GM18507 (cell line): ENCODE measurements at regions not wholly inside any gene's neighbourhood (a gene's known extent, or its start where the extent isn't known, plus 50 kb on each side); places are given as distances from the start of the nearest gene placed in this dataset.

Experiments used
- DNase-seq: peaks from one replicate; pipeline ENCODE4 v3.0.0; 2011; ENCODE audit warnings: low read depth; ENCODE audit not compliant: insufficient read length; ENCODE audit errors: extremely low spot score
- FAIRE-seq: peaks from 2 replicates; lab custom pipeline; 2011; peaks lifted over from hg19 to GRCh38; lab: Jason Lieb, UNC

DNA sequence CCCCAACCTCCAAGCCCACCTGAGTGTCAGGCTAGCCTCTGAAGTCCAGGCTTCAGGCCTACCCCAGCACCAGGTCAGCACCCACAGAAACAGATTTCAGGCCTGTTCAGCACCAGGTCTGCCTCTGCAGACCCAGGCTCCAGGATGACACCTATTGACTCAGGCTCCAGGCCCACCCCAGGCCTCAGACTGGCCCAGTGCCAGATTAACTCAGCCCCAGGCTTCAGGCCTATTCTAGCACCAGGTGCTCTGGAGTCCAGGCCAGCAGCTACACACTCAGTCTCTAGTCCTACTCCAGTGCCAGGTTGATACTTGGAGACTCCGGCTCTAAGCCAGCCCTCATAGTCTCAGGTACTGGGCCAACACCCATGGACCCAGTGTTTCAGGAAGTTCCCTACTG is 541.7 kb upstream of the PBX1 start:
- FAIRE-seq (no peak), DNase-seq (no peak)

GRCh38 chr1:164020391-164020790 is 538.6 kb upstream of the PBX1 start:
- FAIRE-seq = no peak
- DNase-seq = no peak

DNA sequence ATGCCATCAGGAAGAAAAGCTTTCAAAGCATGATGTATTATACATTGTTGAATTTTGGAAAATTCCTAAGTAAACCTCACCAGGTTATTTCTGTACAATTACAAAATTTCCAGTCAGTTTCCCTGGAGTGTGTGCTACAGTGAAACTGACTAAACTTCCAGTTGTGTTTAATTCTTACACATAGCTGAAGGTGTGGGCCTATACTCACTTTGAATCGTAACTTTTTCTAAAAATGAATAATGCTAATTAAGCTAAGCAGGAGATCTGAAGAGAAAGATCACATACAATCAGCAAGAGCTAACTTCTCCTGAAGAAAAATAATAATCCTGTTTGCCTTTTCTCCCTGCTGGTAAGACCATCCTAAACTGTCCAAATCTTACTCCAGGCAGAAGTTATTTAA is 537.2 kb upstream of the PBX1 start:
- no peak for DNase-seq

GRCh38 chr1:164033782-164034181 is 525.2 kb upstream of the PBX1 start:
- DNase-seq = no peak
- no peak for FAIRE-seq

More for the DNA sequence above, 537.2 kb upstream of the PBX1 start:
- FAIRE-seq = no peak

DNA sequence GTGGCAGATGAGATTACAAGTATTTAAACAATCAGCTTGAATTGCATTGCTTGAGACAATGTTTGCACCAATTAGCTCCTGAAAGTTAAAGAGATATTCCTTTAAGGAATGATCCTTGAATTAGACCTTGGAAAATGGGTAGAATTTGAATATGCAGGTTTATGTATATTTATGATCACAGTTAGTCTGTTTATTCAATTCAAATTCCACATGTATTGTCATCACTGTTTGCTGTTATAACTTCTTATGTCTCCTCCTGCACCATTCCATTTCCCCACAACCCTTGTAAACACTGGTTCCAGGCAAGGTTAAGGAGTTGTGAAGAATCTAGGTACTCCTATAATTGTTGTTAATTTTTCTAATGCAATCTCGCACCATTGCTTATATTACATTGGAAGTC is 518.2 kb upstream of the PBX1 start:
- DNase-seq = no peak
- FAIRE-seq = no peak

- DNase-seq (no peak), FAIRE-seq (no peak)
Observed at GRCh38 chr1:164051782-164052181, 507.2 kb upstream of the PBX1 start.

DNA sequence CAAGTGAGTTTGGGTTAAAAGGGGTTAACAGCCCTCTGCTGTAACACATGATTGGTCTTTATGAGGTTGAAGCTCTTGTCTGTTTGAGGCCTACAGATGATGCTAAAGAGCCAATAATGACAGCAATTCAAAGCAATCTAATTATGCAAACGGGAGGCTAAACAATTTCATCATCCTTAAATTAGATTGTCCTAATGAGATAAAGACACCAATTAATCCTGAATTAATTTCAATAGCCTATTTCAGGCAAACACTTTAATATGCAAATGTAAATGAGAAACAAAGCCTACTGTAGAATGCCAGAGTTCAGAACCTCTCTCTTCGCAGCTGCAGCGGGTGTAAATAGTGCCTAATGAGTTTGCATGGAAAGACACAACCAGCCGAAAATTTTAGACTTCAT is 504.7 kb upstream of the PBX1 start:
- no peak for DNase-seq
- FAIRE-seq = no peak

GRCh38 chr1:164058198-164058597 is 500.8 kb upstream of the PBX1 start:
- no peak for DNase-seq
- FAIRE-seq = no peak

DNA sequence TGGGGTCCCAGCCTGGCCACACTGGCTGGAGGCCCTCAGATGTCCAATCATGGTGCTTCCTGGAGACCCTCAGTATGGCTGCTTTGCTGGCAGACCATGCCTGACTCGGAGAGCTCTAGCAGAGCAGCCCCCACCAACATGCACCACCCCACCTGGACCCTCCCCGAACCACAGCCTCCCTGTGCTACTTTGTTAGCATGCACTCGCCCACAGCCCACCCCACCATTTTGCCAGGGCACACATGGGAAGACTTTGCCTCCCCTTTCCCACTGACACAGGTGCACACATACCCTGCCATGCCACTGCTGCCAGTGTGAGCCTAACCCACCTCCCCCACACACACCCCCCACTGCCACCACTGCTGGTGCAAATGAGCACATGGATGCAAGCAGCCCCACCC is 497.5 kb upstream of the PBX1 start:
- no peak for FAIRE-seq

DNA sequence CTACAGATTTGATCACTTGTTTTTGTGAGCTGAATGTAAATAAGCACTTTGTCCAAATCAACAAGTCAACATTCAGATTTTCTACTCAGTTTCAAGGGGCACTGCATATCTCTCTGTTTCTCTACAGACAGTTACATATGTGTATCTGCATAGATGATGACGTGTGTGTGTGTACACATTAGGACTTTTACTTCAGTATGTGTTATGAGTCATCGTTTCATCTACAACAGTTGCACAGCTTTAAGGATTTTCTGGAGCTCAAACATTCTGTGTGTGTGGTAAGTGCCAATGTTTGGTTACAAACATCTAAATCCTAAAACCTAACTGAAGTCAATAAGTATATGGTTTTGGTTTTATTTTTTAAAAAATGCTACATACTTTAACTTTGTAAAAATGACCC is 494.5 kb upstream of the PBX1 start:
- FAIRE-seq = no peak

More for the DNA sequence above, 497.5 kb upstream of the PBX1 start:
- no peak for DNase-seq

GRCh38 chr1:164071288-164071687 is 487.7 kb upstream of the PBX1 start:
- no peak for DNase-seq
- no peak for FAIRE-seq

More for the DNA sequence above, 494.5 kb upstream of the PBX1 start:
- no peak for DNase-seq

DNA sequence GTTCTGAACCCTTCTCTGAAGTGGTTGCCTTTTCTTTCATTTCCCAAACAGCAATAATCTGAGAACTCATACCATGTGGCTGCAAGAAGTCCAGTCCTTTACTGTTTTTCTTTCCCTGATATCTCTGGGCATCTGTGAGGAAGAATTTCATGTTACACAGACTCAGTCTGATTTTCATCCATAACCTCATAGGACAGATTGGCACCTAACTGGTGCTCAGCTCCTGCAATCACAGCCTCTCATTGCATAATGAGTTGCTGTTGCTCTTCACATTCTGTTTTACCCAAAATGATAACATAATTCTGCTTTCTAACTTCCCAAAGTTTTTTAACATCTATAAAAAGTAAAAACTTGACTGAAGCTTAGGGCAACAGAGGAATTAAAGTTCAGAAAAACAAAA is 472.2 kb upstream of the PBX1 start:
- DNase-seq (no peak), FAIRE-seq (no peak)

DNA sequence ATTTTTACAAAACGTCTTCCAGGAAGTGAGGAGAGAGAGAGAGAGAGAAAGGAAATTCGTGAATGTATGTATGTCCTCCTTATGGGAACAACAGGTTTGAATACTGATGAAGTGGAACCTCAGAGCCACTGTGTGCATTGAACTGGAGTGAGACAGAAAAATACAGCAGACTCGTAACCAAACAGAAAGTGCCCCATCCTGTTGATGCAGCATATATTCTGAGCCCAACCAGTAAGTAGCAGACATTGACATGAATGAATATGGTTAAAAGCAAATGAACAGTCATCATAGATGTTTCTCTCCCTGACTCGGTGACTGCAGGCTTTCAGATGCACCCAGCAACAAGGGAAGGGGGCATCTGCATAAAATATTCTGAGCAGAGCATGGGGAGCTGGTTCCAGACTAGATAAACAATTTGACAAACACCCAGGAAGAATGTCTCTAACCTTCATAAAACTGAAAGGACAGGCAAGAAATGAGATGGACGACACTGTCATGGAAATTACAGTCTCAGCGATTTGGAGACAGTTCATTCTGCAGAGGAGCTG is 471.0 kb upstream of the PBX1 start:
- FAIRE-seq (no peak), DNase-seq (no peak)

DNA sequence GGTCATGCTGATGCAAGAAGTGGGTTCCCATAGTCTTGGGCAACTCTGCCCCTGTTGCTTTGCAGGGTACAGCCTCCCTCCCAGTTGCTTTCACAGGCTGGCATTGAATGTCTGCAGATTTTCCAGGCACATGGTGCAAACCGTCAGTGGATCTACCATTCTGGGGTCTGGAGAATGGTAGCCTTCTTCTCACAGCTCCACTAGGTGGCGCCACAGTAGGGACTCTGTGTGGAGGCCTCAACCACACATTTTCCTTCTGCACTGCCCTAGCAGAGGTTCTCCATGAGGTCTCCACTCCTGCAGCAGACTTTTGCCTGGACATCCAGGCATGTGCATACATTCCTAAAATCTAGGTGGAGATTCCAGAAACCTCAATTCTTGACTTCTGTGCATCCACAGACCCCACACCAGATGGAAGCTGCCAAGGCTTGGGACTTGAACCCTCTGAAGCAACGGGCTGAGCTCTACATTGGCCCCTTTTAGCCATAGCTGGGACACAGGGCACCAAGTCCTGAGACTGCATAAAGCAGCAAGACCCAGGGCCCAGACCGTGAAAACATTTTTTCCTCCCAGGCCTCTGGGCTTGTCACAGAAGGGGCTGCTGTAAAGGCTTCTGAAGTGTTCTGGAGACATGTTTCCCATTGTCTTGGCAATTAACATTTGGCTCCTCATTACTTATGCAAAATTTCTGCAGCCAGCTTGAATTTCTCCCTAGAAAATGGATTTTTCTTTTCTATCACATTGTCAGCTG is 466.2 kb upstream of the PBX1 start:
- no peak for DNase-seq
- no peak for FAIRE-seq

DNA sequence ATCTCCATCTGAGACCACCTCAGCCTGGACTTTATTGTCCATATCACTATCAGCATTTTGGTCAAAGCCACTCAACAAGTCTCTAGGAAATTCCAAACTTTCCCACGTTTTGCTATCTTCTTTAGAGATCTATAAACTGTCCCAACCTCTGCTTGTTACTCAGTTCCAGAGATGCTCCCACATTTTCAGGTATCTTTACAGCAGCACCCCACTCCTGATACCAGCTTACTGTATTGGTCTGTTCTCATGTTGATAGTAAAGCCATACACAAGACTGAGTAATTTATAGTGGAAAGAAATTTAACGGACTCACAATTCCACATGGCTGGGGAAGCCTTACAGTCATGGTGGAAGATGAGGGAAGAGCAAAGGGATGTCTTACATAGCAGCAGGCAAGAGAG is 465.4 kb upstream of the PBX1 start:
- FAIRE-seq (no peak), DNase-seq (no peak)

DNA sequence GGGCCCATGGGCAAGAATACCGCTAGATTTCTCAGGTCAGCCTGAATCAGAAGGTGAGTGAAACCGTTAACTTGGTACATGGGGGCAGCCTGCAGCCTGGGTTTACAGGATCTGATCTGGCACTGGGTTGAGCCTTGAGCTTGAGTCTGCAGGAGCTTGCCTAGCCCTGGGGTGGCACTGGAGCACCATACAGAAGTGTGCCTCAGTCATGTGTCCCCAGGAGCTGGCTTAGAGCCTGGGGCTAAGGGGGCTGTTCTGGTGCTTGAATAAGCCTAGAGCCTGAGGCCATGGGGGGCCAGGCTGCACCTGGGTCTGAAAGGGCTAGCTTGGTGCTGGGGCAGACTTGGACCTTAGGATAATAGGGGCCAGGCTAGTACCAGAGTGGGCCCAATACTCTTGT is 457.2 kb upstream of the PBX1 start:
- DNase-seq (no peak), FAIRE-seq (no peak)

- no peak for DNase-seq
- no peak for FAIRE-seq
Observed at GRCh38 chr1:164131949-164132348, 427.0 kb upstream of the PBX1 start.

GRCh38 chr1:164137273-164137925 is 421.6 kb upstream of the PBX1 start:
- no peak for DNase-seq

DNA sequence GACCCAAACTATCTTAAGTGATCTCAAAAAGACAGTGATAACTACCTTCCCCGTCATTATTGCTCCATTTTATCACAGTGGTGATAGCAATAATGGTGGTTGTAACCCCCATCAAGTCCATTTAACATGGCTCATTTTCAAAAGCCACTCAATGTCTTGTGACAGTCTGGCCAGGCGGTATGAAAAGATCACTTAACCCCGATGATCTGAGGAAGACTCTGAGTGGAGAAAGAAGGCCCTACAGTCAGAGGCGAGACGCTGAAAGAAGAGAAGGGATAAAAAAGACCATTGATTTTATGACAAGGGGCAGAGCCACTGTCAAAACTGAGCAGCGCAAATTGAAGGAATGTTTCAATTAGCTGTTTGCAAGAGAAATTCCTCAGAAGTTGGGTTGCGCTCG is 417.2 kb upstream of the PBX1 start:
- DNase-seq = no peak

More at GRCh38 chr1:164137273-164137925, 421.6 kb upstream of the PBX1 start:
- FAIRE-seq = no peak

DNA sequence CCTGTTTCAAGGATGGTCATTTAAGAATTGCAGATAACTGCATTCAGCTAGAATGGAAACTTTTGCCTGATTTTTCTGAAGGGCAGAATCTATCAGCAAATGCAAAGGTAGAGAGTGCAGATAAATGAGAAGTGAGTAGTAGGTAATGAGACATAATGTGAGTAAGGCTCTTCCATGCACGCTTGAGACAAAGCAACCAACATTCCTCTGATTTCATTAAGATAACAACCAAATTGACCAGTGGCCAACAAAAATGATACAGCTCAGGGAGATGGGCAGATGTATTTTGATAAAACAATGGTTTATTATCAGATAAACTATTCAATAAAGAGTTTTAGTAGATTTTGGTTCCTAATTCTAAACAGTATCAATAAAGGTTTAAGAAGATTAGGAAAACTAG is 404.4 kb upstream of the PBX1 start:
- FAIRE-seq (no peak), DNase-seq (no peak)

More for the DNA sequence above, 417.2 kb upstream of the PBX1 start:
- FAIRE-seq = no peak

- no peak for FAIRE-seq
- DNase-seq = no peak
Observed at GRCh38 chr1:164155347-164155746, 403.6 kb upstream of the PBX1 start.
